ENCODE measurements at regions not wholly inside any gene's neighbourhood (a gene's known extent, or its start where the extent isn't known, plus 50 kb on each side); places are given as distances from the start of the nearest gene placed in this dataset.

- DNase-seq (no peak), ATAC-seq (no peak)
- intact Hi-C loops (cut with DNase I), result no loop called here
- Histone ChIP-seq H3K4me1 (no peaks in the 10 kb centered on the region), H3K36me3 (replicated peaks in 1 of 2; ENCODE audit: insufficient read depth in 1 of 2, low read depth in 2 of 2) (no peaks in the 10 kb centered on the region), H3K9me3 (no peaks in the 10 kb centered on the region), H3K4me3 (no peak overlapping the region), H3K27ac (no peak overlapping the region), H3K27me3 (no peaks in the 10 kb centered on the region)
- TF ChIP-seq POLR2A (IDR thresholded peaks at IDR 0.05) (no peak), CTCF (IDR thresholded peaks at IDR 0.05) (no peak)
- WGBS, 2 donors, result 0 to 25% methylated on average over 1 of the region's 1 CpG
These were observed 217.9 kb upstream of the VLDLR start for GRCh38 chr9:2403701-2404100.

GRCh38 chr9:2406252-2406651 lies 215.3 kb upstream of the VLDLR start:
- TF ChIP-seq POLR2A (IDR thresholded peaks at IDR 0.05) (no peak), CTCF (IDR thresholded peaks at IDR 0.05) (no peak)

GRCh38 chr9:2407450-2407849 lies 214.1 kb upstream of the VLDLR start:
- WGBS, 2 donors, result 86 to 89% methylated on average over 7 of the region's 7 CpGs
- H3K27ac ChIP-seq, result no peak overlapping the region
- ATAC-seq (no peak), DNase-seq (no peak)
- intact Hi-C loops (cut with DNase I), result no loop called here
- no peak overlapping the region for H3K4me3 ChIP-seq
- H3K9me3 ChIP-seq, result no peaks in the 10 kb centered on the region
- TF ChIP-seq CTCF (IDR thresholded peaks at IDR 0.05) (no peak), POLR2A (IDR thresholded peaks at IDR 0.05) (no peak)
- H3K36me3 ChIP-seq (replicated peaks in 1 of 2; ENCODE audit: insufficient read depth in 1 of 2, low read depth in 2 of 2), result no peaks in the 10 kb centered on the region
- H3K4me1 ChIP-seq, result peaks cover under 1% of the 10 kb centered on the region
- no peaks in the 10 kb centered on the region for H3K27me3 ChIP-seq

More at GRCh38 chr9:2406252-2406651, 215.3 kb upstream of the VLDLR start:
- Histone ChIP-seq H3K27me3 (no peaks in the 10 kb centered on the region), H3K4me3 (no peak overlapping the region), H3K4me1 (no peaks in the 10 kb centered on the region), H3K27ac (no peak overlapping the region), H3K36me3 (replicated peaks in 1 of 2; ENCODE audit: insufficient read depth in 1 of 2, low read depth in 2 of 2) (no peaks in the 10 kb centered on the region), H3K9me3 (no peaks in the 10 kb centered on the region)
- 80 to 93% methylated on average over 4 to 12 of the region's 12 CpGs for WGBS, 2 donors
- no peak for DNase-seq
- ATAC-seq, result no peak
- intact Hi-C loops (cut with DNase I), result no loop called here

GRCh38 chr9:2411459-2412215 lies 209.9 kb upstream of the VLDLR start:
- ATAC-seq (no peak), DNase-seq (no peak)
- WGBS, 2 donors, result 80 to 88% methylated on average over 8 of the region's 8 CpGs
- no peak for TF ChIP-seq CTCF (IDR thresholded peaks at IDR 0.05)
- no peak for TF ChIP-seq POLR2A (IDR thresholded peaks at IDR 0.05)
- H3K4me3 ChIP-seq, result no peak overlapping the region
- no peaks in the 10 kb centered on the region for H3K36me3 ChIP-seq (replicated peaks in 1 of 2; ENCODE audit: insufficient read depth in 1 of 2, low read depth in 2 of 2)
- no peaks in the 10 kb centered on the region for H3K9me3 ChIP-seq
- intact Hi-C loops (cut with DNase I), result no loop called here
- H3K27me3 ChIP-seq, result no peaks in the 10 kb centered on the region
- peaks cover 36% of the 10 kb centered on the region for H3K4me1 ChIP-seq
- H3K27ac ChIP-seq, result no peak overlapping the region

Measured in body of pancreas (tissue), 4 donors.